H9 (cell line): ENCODE measurements at regions not wholly inside any gene's neighbourhood (a gene's known extent, or its start where the extent isn't known, plus 50 kb on each side); places are given as distances from the start of the nearest gene placed in this dataset.

ENCODE experiments used
- DNase-seq: peaks from one replicate; pipeline ENCODE4 v3.0.0-alpha.2; 2017
- H2AFZ ChIP-seq: one replicate; pipeline ENCODE4 v1.6.1; 2013; ENCODE audit warnings: mild to moderate bottlenecking, low read length, control low read depth, moderate library complexity
- H2AK5ac ChIP-seq: 2 replicates; pipeline ENCODE4 v1.6.1; 2013; ENCODE audit warnings: low read length, control low read depth, mixed read lengths; ENCODE audit not compliant: insufficient read length
- H2BK120ac ChIP-seq: one replicate; pipeline ENCODE4 v1.6.1; 2013; ENCODE audit warnings: low read depth, mild to moderate bottlenecking, low read length, control low read depth, inconsistent platforms; ENCODE audit not compliant: poor library complexity, severe bottlenecking
- H2BK12ac ChIP-seq: 2 replicates; pipeline ENCODE4 v1.6.1; 2013; ENCODE audit warnings: low read length, control low read depth, mixed read lengths, low read depth; ENCODE audit not compliant: insufficient read length
- H2BK15ac ChIP-seq: 2 replicates; pipeline ENCODE4 v1.6.1; 2013; ENCODE audit warnings: low read depth, low read length, control low read depth
- H2BK20ac ChIP-seq: one replicate; pipeline ENCODE4 v1.6.1; 2013; ENCODE audit warnings: low read depth, mild to moderate bottlenecking, low read length, control low read depth, inconsistent platforms; ENCODE audit not compliant: poor library complexity, severe bottlenecking
- H2BK5ac ChIP-seq: 2 replicates; pipeline ENCODE4 v1.6.1; 2013; ENCODE audit warnings: low read length, control low read depth, mixed read lengths; ENCODE audit not compliant: insufficient read length
- H3K14ac ChIP-seq: 2 replicates; pipeline ENCODE4 v1.6.1; 2013; ENCODE audit warnings: low read length, control low read depth; ENCODE audit not compliant: insufficient read depth
- H3K18ac ChIP-seq: 2 replicates; pipeline ENCODE4 v1.6.1; 2013; ENCODE audit warnings: low read depth, mild to moderate bottlenecking, mixed read lengths, low read length, control low read depth; ENCODE audit not compliant: insufficient read length
- H3K23ac ChIP-seq: 2 replicates; pipeline ENCODE4 v1.6.1; 2013; ENCODE audit warnings: low read length, control low read depth, mixed read lengths, low read depth; ENCODE audit not compliant: insufficient read length
- H3K23me2 ChIP-seq: 2 replicates; pipeline ENCODE4 v1.6.1; 2013; ENCODE audit warnings: low read depth, mild to moderate bottlenecking, mixed read lengths, low read length, control low read depth; ENCODE audit not compliant: insufficient read length, poor library complexity, severe bottlenecking
- H3K27ac ChIP-seq: 2 replicates; pipeline ENCODE4 v1.5.1; 2013; ENCODE audit warnings: low read length, control low read depth, mixed read lengths, low read depth; ENCODE audit not compliant: insufficient read length
- H3K27me3 ChIP-seq: 2 replicates; pipeline ENCODE4 v1.6.1; 2013; ENCODE audit warnings: low read length, control low read depth, inconsistent platforms; ENCODE audit not compliant: insufficient read depth
- H3K4ac ChIP-seq: 2 replicates; pipeline ENCODE4 v1.6.1; 2013; ENCODE audit warnings: low read depth, mild to moderate bottlenecking, control low read depth, inconsistent platforms, low read length, moderate library complexity
- H3K4me1 ChIP-seq: 2 replicates; pipeline ENCODE4 v1.6.1; 2013; ENCODE audit warnings: low read length, control low read depth, inconsistent platforms; ENCODE audit not compliant: insufficient read depth
- H3K4me2 ChIP-seq: 2 replicates; pipeline ENCODE4 v1.6.1; 2013; ENCODE audit warnings: low read length, control low read depth, mixed read lengths; ENCODE audit not compliant: insufficient read length, insufficient read depth
- H3K56ac ChIP-seq: 2 replicates; pipeline ENCODE4 v1.6.1; 2013; ENCODE audit warnings: low read depth, mild to moderate bottlenecking, mixed read lengths, low read length, control low read depth; ENCODE audit not compliant: insufficient read length
- H3K79me1 ChIP-seq: 2 replicates; pipeline ENCODE4 v1.6.1; 2013; ENCODE audit warnings: low read depth, mild to moderate bottlenecking, moderate library complexity, low read length, control low read depth, inconsistent platforms; ENCODE audit not compliant: insufficient read depth, poor library complexity, severe bottlenecking
- H3K79me2 ChIP-seq: 2 replicates; pipeline ENCODE4 v1.6.1; 2013; ENCODE audit warnings: low read length, control low read depth, inconsistent platforms; ENCODE audit not compliant: insufficient read depth
- H3K9ac ChIP-seq: 2 replicates; pipeline ENCODE4 v1.6.1; 2013; ENCODE audit warnings: low read length, control low read depth, mixed read lengths; ENCODE audit not compliant: insufficient read length; ENCODE audit errors: extremely low read depth
- H3K9me3 ChIP-seq: one replicate; pipeline ENCODE4 v1.6.1; 2013; ENCODE audit warnings: low read depth, low read length, inconsistent platforms; ENCODE audit not compliant: control insufficient read depth
- H3T11ph ChIP-seq: one replicate; pipeline ENCODE4 v1.6.1; 2013; ENCODE audit warnings: mild to moderate bottlenecking, low read length, control low read depth, inconsistent platforms
- H4K20me1 ChIP-seq: one replicate; pipeline ENCODE4 v1.6.1; 2013; ENCODE audit not compliant: control insufficient read depth, insufficient read length, insufficient read depth
- H4K5ac ChIP-seq: 2 replicates; pipeline ENCODE4 v1.6.1; 2013; ENCODE audit warnings: low read depth, mild to moderate bottlenecking, mixed read lengths, low read length, control low read depth; ENCODE audit not compliant: insufficient read length
- H4K8ac ChIP-seq: replicated peaks from 2 replicates; pipeline ENCODE4 v1.6.1; 2013; ENCODE audit warnings: low read length, control low read depth, mixed read lengths, low read depth; ENCODE audit not compliant: insufficient read length
- H4K91ac ChIP-seq: 2 replicates; pipeline ENCODE4 v1.6.1; 2013; ENCODE audit warnings: low read depth, mild to moderate bottlenecking, moderate library complexity, mixed read lengths, low read length, control low read depth; ENCODE audit not compliant: insufficient read length
- H3K27ac Mint-ChIP-seq, 3 experiments: 2 replicates in 2 of 3; 3 replicates in 1 of 3; pipeline ENCODE4 v1.8.0; 2020 to 2021; ENCODE audit warnings: mixed read lengths in 3 of 3, mild to moderate bottlenecking in 1 of 3, moderate library complexity in 1 of 3
- H3K27me3 Mint-ChIP-seq: 2 replicates; pipeline ENCODE4 v1.8.0; 2021; ENCODE audit warnings: low read depth, mild to moderate bottlenecking, moderate library complexity, mixed read lengths
- H3K36me3 Mint-ChIP-seq, 3 experiments: 2 replicates in 2 of 3; 3 replicates in 1 of 3; pipeline ENCODE4 v1.8.0; 2020 to 2021; ENCODE audit warnings: low read depth in 3 of 3, mixed read lengths in 3 of 3; ENCODE audit not compliant: insufficient read depth in 1 of 3
- H3K4me1 Mint-ChIP-seq, 2 experiments: 2 replicates each; pipeline ENCODE4 v1.8.0; 2020; ENCODE audit warnings: mixed read lengths in 2 of 2
- H3K4me3 Mint-ChIP-seq, 2 experiments: 2 replicates in 1 of 2; 3 replicates in 1 of 2; pipeline ENCODE4 v1.8.0; 2020 to 2021; ENCODE audit warnings: mild to moderate bottlenecking in 2 of 2, mixed read lengths in 2 of 2, moderate library complexity in 1 of 2
- H3K9me3 Mint-ChIP-seq, 2 experiments: 2 replicates in 1 of 2; 3 replicates in 1 of 2; pipeline ENCODE4 v1.8.0; 2020; ENCODE audit warnings: mild to moderate bottlenecking in 2 of 2, mixed read lengths in 2 of 2, moderate library complexity in 1 of 2
- CTCF ChIP-seq: fragments of 200-600 bp; sonication (generic); conservative IDR thresholded peaks from 3 replicates; pipeline ENCODE4 v1.8.0; 2021; ENCODE audit warnings: antibody characterized with exemption, mild to moderate bottlenecking
- WGBS: extraction: QIAGEN DNeasy Blood & Tissue Kit; methylation state at CpG from one replicate; pipeline ENCODE4 v1.1.7; 2013; ENCODE audit warnings: missing lambda C conversion rate, low lambda C conversion rate, mixed read lengths; ENCODE audit not compliant: insufficient read length; ENCODE audit errors: extremely low coverage; 5-methylcytosine and 5-hydroxymethylcytosine counted together

DNA sequence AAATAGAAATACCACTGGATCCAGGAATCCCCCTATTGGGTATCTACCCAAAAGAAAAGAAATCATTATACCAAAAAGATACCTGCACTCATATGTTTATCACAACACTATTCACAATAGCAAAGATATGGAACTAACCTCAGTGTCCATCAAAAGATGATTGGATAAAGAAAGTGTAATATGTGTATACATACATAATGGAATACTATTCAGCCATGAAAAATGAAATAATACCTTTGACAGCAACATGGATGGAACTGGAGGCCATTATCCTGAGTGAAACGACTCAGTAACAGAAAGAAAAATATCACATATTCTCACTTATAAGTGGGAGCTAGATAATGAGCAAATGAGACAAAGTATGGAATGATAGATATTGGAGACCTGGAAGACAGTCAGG, 74.2 kb upstream of the TLR3 start:
- H3K27ac ChIP-seq, result no peak overlapping the region
- H3K79me1 ChIP-seq, result no peaks in the 10 kb centered on the region
- Mint-ChIP-seq H3K27ac (no peak overlapping the region), H3K9me3 (peaks cover 15 to 16% of the 10 kb centered on the region in 2 experiments), H3K4me3 (no peak overlapping the region), H3K27me3 (no peaks in the 10 kb centered on the region), H3K4me1 (peaks cover 8 to 20% of the 10 kb centered on the region in 2 experiments), H3K36me3 (peaks cover 8 to 16% (median 12%) of the 10 kb centered on the region in 3 experiments)
- H2BK120ac ChIP-seq, result no peak overlapping the region
- H3K4me1 ChIP-seq, result no peaks in the 10 kb centered on the region
- WGBS, result no CpG with 5 or more reads among the region's 1 CpG
- no peak overlapping the region for H3K56ac ChIP-seq
- H3K27me3 ChIP-seq, result no peaks in the 10 kb centered on the region
- H3K14ac ChIP-seq, result no peak overlapping the region
- H2BK20ac ChIP-seq, result no peak overlapping the region
- H3K4ac ChIP-seq, result no peak overlapping the region
- no peaks in the 10 kb centered on the region for H3K79me2 ChIP-seq
- H2BK5ac ChIP-seq, result no peak overlapping the region
- H3T11ph ChIP-seq, result no peak overlapping the region
- H4K91ac ChIP-seq, result no peak overlapping the region
- no peak overlapping the region for H2BK12ac ChIP-seq
- H3K23me2 ChIP-seq, result no peaks in the 10 kb centered on the region
- no peak overlapping the region for H3K23ac ChIP-seq
- no peak overlapping the region for H3K18ac ChIP-seq
- no peak for DNase-seq
- H3K9me3 ChIP-seq, result no peaks in the 10 kb centered on the region
- no peak overlapping the region for H3K4me2 ChIP-seq
- H2BK15ac ChIP-seq, result no peak overlapping the region
- no peaks in the 10 kb centered on the region for H4K20me1 ChIP-seq
- no peak overlapping the region for H2AK5ac ChIP-seq
- no peak overlapping the region for H4K8ac ChIP-seq
- H3K9ac ChIP-seq, result no peak overlapping the region
- no peak overlapping the region for H2AFZ ChIP-seq
- H4K5ac ChIP-seq, result no peak overlapping the region
- TF ChIP-seq CTCF, result no peak
